HG03457 (cell line): ENCODE measurements at regions not wholly inside any gene's neighbourhood (a gene's known extent, or its start where the extent isn't known, plus 50 kb on each side); places are given as distances from the start of the nearest gene placed in this dataset.

Experiments used
- ATAC-seq: cut with Tn5 transposase; IDR thresholded peaks from one replicate; pipeline ENCODE4 v1.9.1; 2021; ENCODE audit warnings: moderate number of reproducible peaks; ENCODE audit not compliant: unreplicated experiment

- no peak for ATAC-seq
Observed at GRCh38 chr2:118169359-118170005, 81.2 kb downstream of the INSIG2 start.

- ATAC-seq: no peak
Observed at GRCh38 chr2:118168615-118169014, 80.3 kb downstream of the INSIG2 start.

GRCh38 chr2:118167026-118167425, 78.8 kb downstream of the INSIG2 start:
- ATAC-seq: no peak

GRCh38 chr2:118166242-118166641, 78.0 kb downstream of the INSIG2 start:
- no peak for ATAC-seq

GRCh38 chr2:118165595-118165994, 77.3 kb downstream of the INSIG2 start:
- no peak for ATAC-seq
